ENCODE measurements at regions not wholly inside any gene's neighbourhood (a gene's known extent, or its start where the extent isn't known, plus 50 kb on each side); places are given as distances from the start of the nearest gene placed in this dataset.

DNA sequence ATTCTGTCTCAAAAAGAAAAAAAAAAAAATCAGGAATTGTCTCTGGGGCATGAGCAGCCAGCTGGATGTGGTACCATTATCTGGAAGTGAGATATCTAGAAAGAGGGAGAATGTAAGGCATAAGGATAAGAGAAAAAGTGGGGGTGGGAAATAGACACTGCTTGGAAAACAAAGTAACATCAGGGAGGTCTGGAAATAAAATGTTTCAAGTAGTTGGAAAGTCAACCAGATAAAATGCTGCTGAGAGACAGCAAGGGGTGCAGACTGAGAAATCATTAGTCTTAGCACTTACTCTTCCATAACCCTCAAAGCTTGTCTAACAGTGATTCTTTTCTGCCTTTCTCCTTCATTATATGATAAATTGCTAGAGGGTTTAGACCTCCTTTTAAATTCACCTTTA, 159.7 kb upstream of the TBL1XR1 start:
- TF ChIP-seq, protein P1, sequence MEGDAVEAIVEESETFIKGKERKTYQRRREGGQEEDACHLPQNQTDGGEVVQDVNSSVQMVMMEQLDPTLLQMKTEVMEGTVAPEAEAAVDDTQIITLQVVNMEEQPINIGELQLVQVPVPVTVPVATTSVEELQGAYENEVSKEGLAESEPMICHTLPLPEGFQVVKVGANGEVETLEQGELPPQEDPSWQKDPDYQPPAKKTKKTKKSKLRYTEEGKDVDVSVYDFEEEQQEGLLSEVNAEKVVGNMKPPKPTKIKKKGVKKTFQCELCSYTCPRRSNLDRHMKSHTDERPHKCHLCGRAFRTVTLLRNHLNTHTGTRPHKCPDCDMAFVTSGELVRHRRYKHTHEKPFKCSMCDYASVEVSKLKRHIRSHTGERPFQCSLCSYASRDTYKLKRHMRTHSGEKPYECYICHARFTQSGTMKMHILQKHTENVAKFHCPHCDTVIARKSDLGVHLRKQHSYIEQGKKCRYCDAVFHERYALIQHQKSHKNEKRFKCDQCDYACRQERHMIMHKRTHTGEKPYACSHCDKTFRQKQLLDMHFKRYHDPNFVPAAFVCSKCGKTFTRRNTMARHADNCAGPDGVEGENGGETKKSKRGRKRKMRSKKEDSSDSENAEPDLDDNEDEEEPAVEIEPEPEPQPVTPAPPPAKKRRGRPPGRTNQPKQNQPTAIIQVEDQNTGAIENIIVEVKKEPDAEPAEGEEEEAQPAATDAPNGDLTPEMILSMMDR (IDR thresholded peaks at IDR 0.05): no peak

DNA sequence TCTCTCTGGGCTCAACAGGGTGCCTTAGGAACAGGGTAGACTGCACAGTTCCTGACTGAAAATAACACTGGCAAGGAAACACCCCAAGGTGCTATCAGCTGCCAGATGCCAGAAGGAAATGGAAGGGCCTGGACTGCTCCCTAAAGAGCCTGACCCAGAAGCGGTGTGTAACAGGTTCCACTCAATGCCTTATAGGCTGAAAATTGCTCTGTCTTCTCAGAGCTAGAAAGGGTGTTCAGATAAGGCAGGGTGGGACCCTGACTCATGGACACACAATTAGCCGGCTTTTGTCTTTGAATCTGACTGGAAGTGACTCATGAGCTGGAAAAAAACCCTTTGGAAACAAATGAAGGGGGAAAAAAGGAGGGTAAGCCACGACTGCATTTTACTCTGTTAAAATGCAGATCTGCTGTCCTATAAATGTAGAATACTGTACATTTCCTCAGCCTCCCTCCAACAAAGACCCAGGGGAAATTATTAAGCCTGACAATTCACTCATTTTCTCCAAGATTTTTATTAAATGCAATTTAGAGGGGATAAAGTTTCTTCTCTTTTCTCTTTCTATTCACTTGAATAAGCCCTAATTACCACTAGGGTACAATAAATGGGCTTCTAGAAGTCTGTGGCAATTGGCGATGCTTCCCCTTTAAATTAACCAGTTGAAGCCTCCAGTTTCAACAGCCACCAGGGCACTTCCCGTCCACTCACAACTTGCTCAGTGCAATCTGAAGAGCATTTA, 160.2 kb upstream of the TBL1XR1 start:
- TF ChIP-seq, protein P1 (IDR thresholded peaks at IDR 0.05): no peak

DNA sequence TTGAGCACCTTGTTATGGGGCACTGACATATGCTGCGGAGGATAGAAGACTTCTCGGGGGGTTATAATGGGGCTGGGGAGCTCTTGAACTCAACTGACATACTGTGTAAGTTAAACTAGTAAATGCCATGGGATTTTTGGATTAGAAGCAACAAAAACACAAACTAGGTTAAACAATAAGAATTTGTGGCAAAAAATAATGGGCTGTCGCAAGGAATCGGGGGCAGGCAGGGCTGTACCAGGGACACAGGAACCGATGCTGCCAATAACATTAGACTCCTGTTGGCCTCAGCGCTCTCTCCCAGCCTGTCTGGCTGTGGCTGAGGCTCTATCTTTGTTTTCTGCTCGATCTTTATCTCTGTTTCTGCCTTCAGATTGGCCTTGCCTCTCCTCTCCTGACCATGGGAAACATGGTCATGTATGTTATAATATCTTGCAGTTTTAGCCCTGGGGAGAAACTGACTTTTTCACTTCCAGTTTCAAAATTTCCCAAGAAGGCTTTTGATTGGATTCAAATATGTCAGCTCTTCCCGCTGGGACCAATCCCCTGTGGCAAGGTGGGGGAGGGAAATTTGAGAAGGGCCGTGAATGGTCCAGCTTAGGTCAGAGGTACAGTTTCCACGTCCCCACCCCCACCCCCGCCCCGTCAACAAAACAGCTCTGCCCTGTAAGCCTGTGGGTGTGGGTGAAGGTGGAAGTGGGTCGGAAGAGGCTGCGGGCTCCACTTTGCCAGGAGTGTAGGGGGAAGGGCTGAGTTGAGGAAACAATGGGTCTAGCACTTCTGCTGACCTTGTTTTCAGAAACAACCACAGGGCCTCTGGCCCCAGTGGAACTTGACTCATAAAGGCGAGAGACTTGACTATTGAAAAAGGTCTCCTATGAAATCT, 161.1 kb upstream of the TBL1XR1 start:
- TF ChIP-seq, protein P1 (IDR thresholded peaks at IDR 0.05): no peak

DNA sequence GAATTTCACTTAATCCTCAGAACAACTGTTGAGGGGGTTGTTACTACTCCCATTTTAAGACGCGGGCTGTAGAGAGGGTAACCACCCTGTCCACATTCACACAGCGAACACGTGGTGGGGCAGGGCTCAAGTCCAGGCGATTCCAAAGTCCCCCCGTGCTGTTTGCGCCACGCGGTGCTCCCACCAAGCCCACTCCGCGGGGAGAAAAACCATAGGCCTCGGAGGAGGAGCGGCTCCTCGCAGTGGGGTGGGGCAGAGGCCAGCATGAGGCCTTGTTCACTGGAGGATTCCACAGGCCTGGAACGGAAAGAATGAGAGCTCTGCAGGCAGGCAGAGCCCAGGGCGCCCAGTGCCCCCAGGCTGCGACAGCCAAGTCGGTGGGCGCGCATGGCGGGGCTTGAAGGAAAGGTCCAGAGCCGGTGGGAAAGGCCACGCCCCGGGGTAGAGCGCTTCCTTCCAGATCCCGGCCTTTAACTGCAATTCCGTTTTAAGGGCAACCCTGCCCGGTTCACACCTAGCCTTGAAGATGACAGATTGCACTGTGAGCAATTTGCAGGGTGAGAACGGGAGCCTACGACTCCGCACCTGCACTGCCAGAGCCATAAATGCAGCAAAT, 161.8 kb upstream of the TBL1XR1 start:
- TF ChIP-seq, protein P1 (IDR thresholded peaks at IDR 0.05): no peak

DNA sequence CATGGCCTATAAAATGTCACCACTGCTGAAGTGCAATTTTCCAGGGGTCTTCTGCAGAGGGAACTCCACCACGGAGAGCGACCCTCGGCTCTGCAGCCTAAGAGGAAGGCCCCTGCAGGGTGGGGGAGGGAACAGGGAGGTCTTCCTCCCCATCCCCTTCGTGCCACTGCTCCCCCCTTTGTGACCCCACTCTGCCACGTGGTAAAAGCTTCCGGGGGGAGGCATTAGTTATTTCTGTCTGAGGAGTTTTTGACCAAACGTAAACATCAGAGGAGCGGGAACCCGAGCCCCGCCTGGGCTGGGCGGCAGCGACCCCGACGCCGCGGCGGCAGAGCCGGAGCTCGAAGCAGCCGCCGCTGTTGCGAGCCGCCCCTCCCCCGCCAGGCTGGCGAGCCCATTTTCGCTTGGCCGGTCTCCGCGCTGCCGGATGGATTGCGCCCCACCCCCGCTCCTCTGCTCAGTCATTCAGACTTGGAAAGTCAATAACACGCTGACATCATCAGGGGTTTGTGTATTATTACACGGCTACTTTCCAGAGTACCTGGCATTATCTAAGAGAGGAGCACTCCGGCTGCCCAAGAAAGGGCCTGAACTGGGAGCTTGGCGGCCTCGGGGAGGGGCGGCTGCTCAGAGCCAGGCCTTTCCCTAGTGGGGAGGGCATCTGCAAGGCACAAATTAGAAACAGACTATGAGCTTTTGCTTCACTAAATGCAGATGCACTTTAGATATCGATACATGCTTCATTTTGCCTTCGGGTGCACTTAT, 162.5 kb upstream of the TBL1XR1 start:
- TF ChIP-seq, protein P1 (IDR thresholded peaks at IDR 0.05): no peak

DNA sequence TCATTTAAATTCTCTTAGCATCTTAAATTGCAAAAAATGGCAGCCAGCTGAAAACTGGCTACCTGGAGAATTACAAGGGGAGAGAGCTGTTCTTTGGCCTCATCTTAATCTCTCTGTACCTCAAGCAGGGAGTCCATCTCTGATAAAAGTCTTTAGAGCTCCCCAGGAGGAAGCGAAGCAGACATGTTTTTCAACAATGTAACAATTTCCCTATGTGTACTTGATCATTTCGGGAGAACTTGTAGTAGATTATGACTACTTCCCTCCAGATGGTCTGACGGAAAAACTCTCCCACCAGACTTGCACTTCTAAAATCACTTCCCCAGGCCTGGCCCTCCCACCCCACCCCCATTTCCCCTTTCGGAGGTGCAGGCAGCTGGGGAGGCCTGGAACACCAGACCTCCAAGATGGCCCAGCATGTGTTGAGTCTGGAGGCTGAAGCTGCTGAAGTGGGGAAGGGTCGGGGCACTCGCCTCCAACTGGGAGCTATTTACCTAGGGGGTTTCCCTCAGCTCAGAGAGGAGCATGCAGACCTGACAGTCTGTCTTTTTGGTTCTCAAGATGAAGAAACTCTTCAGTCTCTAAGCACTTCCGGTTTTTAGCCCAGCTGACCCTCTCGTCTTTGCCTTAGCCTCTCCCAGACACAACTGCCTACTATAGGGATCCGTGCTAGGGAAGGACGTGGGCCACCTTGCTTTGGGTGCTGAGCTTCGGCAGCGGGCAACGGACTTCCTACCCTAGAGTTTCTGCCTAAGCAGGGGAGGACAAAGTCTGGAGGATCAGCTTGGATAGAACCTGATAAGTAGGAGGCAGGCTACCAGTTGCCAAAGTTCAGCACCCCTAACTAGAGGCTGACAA, 164.0 kb upstream of the TBL1XR1 start:
- TF ChIP-seq, protein P1 (IDR thresholded peaks at IDR 0.05): no peak

Data from LNCAP (cell line).